ENCODE measurements at regions not wholly inside any gene's neighbourhood (a gene's known extent, or its start where the extent isn't known, plus 50 kb on each side); places are given as distances from the start of the nearest gene placed in this dataset.

DNA sequence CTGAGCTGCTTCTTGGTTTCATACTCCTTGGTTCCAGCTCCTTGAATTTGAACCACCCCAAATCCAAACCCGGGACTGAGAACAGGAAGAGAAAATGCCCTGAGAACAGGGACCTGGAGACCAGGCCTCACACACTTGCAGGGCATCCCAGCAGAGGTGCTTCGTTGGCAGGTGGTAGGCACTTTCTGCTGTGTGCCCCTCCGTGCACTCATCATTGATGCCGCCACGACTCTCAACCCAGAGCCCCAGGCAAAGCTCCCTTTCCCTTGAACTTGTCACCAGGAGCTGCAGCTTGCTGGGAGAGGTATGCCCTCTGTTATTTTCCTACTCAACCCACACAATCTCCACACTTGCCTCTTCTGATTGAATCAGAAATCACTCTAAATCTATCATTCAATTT, 217.8 kb upstream of the IRX1 start:
- TF ChIP-seq, protein P1, sequence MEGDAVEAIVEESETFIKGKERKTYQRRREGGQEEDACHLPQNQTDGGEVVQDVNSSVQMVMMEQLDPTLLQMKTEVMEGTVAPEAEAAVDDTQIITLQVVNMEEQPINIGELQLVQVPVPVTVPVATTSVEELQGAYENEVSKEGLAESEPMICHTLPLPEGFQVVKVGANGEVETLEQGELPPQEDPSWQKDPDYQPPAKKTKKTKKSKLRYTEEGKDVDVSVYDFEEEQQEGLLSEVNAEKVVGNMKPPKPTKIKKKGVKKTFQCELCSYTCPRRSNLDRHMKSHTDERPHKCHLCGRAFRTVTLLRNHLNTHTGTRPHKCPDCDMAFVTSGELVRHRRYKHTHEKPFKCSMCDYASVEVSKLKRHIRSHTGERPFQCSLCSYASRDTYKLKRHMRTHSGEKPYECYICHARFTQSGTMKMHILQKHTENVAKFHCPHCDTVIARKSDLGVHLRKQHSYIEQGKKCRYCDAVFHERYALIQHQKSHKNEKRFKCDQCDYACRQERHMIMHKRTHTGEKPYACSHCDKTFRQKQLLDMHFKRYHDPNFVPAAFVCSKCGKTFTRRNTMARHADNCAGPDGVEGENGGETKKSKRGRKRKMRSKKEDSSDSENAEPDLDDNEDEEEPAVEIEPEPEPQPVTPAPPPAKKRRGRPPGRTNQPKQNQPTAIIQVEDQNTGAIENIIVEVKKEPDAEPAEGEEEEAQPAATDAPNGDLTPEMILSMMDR (IDR thresholded peaks at IDR 0.05; ENCODE audit: insufficient read depth, missing control alignments), result no peak
- FAIRE-seq, result no peak
- DNase-seq (ENCODE audit: insufficient read length, low spot score), result no peak

DNA sequence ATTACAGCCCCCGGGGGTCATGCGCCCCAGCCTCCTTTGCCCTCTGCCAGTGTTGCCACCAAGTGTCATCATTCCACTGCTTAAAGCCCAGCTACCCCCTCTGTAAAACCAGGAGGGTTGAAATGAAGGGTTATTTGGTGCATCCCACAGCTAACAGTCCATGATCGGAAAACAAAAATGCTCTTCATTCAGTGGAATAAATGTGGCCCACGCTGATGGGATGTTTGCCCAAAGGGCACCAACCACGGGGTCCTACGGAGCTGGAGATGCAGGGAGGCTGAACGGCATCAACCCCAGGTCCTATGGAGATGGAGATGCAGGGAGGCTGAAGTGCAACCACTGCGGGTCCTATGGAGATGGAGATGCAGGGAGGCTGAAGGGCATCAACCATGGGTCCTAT, 218.5 kb upstream of the IRX1 start:
- TF ChIP-seq, protein P1 (IDR thresholded peaks at IDR 0.05; ENCODE audit: insufficient read depth, missing control alignments), result no peak
- FAIRE-seq, result no peak
- DNase-seq (ENCODE audit: insufficient read length, low spot score), result no peak

DNA sequence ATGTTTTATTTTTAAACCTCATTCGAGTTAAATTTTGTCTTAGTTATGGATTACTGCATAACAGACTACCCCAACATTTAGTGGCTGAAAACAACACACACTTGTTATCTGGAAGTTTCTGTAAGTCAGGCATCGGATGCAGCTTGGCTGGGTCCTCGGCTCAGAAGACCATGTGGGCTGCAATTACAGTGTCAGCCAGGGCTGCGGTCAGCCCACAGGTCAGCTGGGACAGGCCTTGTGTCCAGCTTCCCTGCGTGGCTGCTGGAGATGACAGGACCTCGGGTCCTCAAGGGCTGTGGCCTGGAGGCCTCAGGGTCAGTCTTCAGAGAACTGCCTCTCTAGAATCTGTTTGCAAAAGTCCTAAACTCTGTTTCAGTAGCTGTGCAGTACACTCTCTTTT, 219.0 kb upstream of the IRX1 start:
- FAIRE-seq, result no peak
- TF ChIP-seq, protein P1 (IDR thresholded peaks at IDR 0.05; ENCODE audit: insufficient read depth, missing control alignments), result no peak
- no peak for DNase-seq (ENCODE audit: insufficient read length, low spot score)

DNA sequence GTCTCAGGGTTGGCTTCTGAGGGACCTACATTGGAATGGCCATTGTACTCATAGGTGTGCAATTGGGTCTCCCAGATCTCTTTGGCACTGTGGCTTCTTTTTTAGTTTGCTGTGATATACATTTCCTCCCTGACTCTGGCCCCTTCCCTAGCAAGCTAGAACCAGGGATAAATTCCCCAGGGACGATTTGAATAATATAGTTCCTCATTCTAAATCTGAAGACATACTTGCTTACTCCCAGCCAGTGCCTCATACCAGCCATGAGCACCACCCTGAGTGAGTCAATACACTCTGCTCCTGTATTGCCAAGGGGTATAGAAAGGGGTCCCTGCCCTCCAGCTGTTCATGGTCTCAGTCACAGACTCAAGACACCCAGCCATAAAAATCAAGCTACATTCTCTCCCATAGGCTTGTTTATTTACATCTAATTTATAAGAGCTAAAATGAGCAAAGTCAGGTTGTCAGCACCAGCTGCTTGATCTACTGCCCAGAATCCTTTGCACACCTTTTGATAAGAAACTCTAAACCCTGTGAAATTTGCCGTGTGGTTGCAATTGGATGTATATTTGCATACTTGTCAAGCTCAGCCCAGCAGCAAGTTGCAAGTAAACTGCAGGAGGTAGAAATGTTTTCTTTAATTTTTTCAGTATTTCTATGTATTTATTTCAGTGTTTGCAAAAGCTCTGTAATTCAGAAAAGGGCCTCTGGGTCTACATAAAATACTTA, 219.9 kb upstream of the IRX1 start:
- FAIRE-seq (no peak), DNase-seq (ENCODE audit: insufficient read length, low spot score) (no peak)
- TF ChIP-seq, protein P1 (IDR thresholded peaks at IDR 0.05; ENCODE audit: insufficient read depth, missing control alignments), result no peak

DNA sequence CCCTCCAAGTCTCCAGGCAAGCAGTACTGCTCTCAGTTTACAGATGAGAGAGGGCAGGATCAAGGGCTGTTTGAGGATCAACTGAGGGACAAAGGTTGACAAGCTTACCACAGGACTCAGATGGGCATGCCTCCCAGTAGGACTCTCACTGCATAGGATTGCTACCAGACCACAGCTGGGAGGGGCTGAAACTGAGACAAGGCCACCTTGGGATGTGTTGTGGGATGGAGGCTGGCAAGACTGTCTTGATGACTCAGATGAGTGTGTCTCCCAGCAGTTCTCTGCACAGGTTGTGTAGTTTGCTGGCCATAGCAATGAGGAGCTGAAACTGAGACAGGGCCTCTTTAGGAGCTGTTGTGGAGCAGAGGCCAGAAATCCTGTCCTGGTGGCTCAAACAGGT, 222.2 kb upstream of the IRX1 start:
- DNase-seq (ENCODE audit: insufficient read length, low spot score) (no peak), FAIRE-seq (no peak)

DNA sequence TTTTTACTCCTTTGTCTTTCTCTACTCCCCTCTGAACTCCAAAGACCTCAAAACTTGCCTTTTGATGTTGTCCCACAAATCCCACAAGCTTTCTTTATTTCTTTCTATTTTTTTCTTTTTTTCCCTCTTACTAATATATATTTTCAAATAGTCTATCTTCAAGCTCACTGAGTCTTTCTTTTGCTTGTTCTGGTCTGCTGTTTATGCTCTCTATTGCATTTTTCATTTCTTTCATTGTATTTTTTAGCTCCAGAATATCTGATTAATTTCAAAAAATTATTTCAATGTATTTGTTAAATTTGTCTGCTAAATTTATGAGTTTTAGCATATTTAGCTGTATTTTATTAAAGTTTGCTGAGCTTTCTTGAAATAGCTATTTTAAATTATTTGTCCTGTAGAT, 223.3 kb upstream of the IRX1 start:
- TF ChIP-seq, protein P1 (IDR thresholded peaks at IDR 0.05; ENCODE audit: insufficient read depth, missing control alignments), result no peak
- FAIRE-seq (no peak), DNase-seq (ENCODE audit: insufficient read length, low spot score) (no peak)

More for the DNA sequence above, 222.2 kb upstream of the IRX1 start:
- TF ChIP-seq, protein P1 (IDR thresholded peaks at IDR 0.05; ENCODE audit: insufficient read depth, missing control alignments), result no peak

DNA sequence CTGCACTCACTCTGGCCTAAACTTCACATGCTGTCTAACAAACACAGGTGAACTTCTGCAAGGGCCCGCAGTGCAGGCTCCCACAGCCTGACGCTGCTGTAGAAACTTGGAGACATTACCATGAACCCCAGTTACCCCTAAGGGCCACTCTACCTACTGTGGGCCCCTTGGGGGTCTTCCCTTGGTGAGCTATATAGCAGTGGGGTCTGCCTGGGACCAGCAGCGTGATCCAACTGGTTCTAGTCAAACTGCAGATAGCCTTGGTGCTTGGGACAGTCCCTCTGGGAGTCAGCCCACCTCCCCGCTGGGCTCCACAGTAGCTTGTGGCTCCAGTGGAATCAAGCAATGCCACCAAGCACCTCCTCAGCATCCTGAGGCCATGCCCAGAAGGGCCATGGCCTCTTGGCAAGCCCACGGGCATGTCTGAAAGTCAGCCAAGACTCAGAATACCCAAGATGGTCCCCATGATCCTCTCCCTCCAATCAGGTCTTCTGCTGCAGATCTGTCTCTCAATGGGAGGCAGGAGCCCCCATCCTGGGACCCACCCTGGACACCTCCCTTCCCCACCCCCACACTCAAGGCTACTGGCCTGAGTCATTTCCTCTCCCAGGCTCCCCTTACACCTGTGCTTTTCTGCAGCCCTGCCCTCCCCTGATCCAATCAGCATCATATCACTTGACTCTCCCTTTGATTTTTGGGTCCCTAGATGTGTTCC, 230.0 kb upstream of the IRX1 start:
- DNase-seq (ENCODE audit: insufficient read length, low spot score) (no peak), FAIRE-seq (no peak)
- TF ChIP-seq, protein P1 (IDR thresholded peaks at IDR 0.05; ENCODE audit: insufficient read depth, missing control alignments), result no peak
